ENCODE measurements at regions not wholly inside any gene's neighbourhood (a gene's known extent, or its start where the extent isn't known, plus 50 kb on each side); places are given as distances from the start of the nearest gene placed in this dataset.

- TF ChIP-seq EZH2 (IDR thresholded peaks at IDR 0.05; ENCODE audit: low read length) (no peak), CTCF (optimal IDR thresholded peaks at IDR 0.05 in 1 of 3, IDR thresholded peaks at IDR 0.05 in 1 of 3, conservative IDR thresholded peaks at IDR 0.05 in 1 of 3; ENCODE audit: extremely low read depth in 1 of 3, insufficient read depth in 2 of 3, low read length in 3 of 3) (no peak)
Observed at GRCh38 chr1:30005972-30006619, 717.3 kb downstream of the MATN1 start.

Data from keratinocyte (primary cell).